ENCODE measurements at regions not wholly inside any gene's neighbourhood (a gene's known extent, or its start where the extent isn't known, plus 50 kb on each side); places are given as distances from the start of the nearest gene placed in this dataset.
"Not testable (repeated sequence)": the region's sequence is repeated elsewhere in the genome, so short reads cannot be mapped to it uniquely, and the experiment has no call there.

DNA sequence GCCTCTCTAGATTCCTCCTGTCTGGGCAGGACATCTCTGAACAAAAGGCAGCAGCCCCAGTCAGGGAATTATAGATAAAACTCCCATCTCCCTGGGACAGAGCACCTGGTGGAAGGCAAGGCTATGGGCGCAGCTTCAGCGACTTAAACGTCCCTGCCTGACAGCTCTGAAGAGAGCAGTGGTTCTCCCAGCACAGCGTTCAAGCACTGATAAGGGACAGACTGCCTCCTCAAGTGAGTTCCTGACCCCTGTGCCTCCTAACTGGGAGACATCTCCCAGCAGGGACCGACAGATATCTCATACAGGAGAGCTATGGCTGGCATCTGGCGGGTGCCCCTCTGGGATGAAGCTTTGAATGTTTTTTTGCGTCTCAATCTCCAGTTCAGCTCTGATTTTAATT lies 262.2 kb downstream of the PARM1 start:
- H3K4me1 Mint-ChIP-seq, result no peaks in the 10 kb centered on the region
- no peak overlapping the region for H3K27ac Mint-ChIP-seq
- H3K4me3 Mint-ChIP-seq, result no peak overlapping the region
- DNase-seq, result no peak
- peaks cover 0 to 2% (median 0%) of the 10 kb centered on the region in 3 donors for H3K27me3 Mint-ChIP-seq (ENCODE audit: low read depth in 3 of 3)
- peaks cover 3 to 14% (median 10%) of the 10 kb centered on the region in 6 donors for H3K9me3 Mint-ChIP-seq
- no peaks in the 10 kb centered on the region for H3K36me3 Mint-ChIP-seq

DNA sequence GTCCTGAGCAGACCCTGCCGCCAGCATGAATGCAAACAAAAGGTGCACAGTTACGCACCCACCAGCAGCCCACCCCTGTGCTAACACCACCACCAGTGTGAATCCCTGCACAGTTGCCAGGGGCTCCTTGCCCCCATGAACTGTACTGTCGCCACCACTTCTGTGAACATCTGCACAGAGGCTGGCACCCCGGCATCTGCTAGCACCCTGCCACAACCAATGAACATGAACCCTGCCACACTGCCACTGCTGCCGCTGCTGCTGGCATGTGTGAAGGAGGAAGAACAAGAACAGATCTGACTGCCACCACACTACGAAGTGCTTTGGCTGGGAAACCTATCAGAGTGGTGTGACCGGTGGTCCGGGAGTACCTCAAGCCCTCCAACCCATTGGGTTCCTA lies 261.3 kb downstream of the PARM1 start:
- DNase-seq, result no peak
- H3K36me3 Mint-ChIP-seq, result no peaks in the 10 kb centered on the region

DNA sequence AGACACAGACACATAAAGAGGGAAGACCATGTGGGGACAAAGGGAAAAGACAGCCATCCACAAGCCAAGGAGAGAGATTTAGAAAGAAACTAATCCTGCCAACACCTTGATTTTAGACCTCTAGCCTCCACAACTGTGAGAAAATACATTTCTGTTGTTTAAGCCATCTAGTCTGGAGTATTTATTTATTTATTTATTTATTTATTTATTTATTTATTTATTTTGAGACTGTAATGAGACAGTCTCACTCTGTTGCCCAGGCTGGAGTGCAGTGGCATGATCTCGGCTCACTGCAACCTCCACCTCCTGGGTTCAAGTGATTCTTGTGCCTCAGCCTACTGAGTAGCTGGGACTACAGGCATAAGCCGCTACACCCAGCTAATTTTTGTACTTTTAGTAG lies 259.3 kb downstream of the PARM1 start:
- not testable (repeated sequence) for H3K36me3 Mint-ChIP-seq; H3K9me3 Mint-ChIP-seq; H3K4me1 Mint-ChIP-seq; H3K27me3 Mint-ChIP-seq (ENCODE audit: low read depth in 3 of 3); H3K4me3 Mint-ChIP-seq; DNase-seq; H3K27ac Mint-ChIP-seq

More for the DNA sequence above, 261.3 kb downstream of the PARM1 start:
- Mint-ChIP-seq H3K9me3 (peaks cover 0 to 13% (median 9%) of the 10 kb centered on the region in 6 donors), H3K4me3 (no peak overlapping the region), H3K27ac (no peak overlapping the region), H3K4me1 (no peaks in the 10 kb centered on the region), H3K27me3 (ENCODE audit: low read depth in 3 of 3) (peaks cover 0 to 2% (median 0%) of the 10 kb centered on the region in 3 donors)

DNA sequence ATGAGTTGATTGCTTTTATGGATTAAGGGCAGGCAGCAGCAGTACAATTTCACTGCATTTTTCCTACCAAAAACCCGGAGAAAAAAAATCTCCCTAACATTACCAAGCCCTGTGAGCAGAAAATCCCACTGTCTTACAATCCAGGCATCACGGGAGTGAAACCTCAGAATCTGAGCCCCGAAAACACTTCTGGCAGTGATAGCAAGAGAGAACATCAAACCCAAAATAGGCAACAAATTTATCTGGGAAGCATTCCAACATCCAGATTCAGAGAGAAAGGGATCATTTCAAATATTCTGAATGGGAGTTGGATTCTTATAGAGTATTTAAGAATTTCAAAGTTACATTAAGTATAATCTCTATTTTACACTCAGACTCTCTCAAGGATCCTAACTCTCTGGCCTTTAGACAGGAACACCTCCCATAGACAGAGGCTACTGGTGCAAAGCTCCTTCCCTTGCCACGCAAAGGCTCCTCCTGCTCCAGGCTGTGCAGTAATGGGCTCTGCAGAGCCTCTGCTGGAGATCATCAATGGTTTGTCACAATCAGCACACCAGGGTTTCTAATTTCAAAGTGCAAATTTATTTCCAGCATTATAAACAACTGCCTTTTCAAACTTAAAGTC lies 256.9 kb downstream of the PARM1 start:
- no peak overlapping the region for H3K4me3 Mint-ChIP-seq
- no peak overlapping the region for H3K27ac Mint-ChIP-seq
- H3K27me3 Mint-ChIP-seq (ENCODE audit: low read depth in 3 of 3), result peaks cover 0 to 2% (median 0%) of the 10 kb centered on the region in 3 donors
- DNase-seq, result no peak
- H3K9me3 Mint-ChIP-seq, result peaks cover 0 to 6% (median 3%) of the 10 kb centered on the region in 6 donors
- H3K4me1 Mint-ChIP-seq, result no peaks in the 10 kb centered on the region
- no peaks in the 10 kb centered on the region for H3K36me3 Mint-ChIP-seq

DNA sequence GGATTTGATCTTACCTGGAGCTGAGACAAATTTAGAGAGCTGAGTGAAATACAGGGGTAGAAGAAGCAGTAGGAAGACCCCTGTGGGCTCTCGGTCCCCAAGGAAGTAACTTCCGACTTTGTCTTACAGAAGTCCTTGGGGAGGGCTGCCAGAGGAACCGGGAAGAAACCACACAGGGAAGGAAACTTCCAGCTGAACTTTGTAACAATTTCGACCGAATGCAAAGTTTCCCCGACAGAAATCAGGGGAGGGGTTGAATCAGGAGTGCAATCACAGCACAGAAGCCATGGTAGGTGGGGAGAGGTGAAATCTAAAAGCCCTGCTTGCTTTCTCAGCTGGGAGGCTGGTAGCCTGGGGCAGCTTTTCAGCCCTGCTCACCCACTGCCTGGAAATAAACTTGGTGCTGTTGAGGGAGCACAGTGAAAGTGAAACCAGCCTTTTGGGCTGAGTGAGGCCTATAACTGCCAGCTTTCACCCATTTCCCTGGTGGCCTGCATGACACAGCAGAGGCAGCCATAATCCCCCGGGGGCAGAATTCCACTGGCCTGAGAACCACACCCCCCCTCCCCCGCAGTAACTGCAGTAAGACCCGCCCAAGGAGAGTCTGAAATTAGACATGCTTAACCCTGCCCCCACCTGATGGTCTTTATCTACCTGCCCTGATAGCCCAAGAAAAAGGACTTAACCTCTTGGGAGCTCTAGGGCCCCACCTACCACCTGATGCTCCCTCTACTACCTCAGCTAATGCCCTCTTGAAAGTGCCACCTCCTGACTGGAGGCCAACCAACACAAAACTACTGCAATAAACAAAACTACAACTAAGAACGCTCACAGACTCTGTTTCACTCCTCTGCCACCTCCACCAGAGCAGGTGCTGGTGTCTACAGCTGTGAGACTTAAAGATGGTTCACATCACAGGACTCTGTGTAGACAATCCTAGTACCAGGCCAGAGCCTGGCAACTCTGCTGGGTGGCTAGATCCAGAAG lies 248.2 kb downstream of the PARM1 start:
- DNase-seq, result no peak
- Mint-ChIP-seq H3K27me3 (ENCODE audit: low read depth in 3 of 3) (no peaks in the 10 kb centered on the region), H3K27ac (no peak overlapping the region), H3K4me1 (no peaks in the 10 kb centered on the region), H3K4me3 (no peak overlapping the region), H3K9me3 (peaks cover 0 to 19% (median 4%) of the 10 kb centered on the region in 6 donors), H3K36me3 (no peaks in the 10 kb centered on the region)

DNA sequence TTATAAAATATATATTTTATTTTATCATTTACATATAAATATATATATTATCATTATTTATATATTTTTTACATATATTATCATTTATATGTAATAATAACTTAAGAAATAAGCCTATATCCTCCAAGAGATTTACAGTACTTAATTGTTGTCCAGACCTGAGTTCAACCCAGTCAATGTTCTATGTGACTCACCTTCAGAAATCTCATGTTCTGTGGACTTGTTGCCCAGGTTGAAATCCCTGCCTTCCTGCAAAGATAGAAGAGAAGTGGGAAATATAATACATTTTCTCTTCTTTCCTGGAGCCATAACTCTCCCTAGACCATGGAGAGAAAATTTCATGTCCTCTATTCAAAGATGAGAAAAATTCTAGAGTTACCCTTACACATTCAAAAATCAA lies 247.3 kb downstream of the PARM1 start:
- H3K4me3 Mint-ChIP-seq, result no peak overlapping the region

DNA sequence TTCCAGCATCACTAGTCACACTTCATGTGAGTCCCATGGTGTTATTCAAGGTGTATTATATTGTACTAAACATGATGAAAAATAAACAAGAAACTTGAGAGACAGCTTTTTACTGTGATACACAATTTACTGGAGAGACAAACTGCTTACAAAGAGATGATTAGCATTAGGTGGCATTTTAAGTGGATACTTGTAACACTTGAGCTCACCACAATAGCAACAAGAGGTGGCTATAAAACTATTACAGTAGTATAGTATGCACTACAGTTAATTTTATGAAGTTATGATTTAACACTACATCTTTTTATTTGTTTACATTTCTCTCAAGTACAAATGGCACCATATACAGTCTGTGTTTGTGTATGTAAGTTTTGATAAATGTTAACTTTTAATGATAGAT lies 246.6 kb downstream of the PARM1 start:
- no peaks in the 10 kb centered on the region for H3K36me3 Mint-ChIP-seq
- H3K27ac Mint-ChIP-seq, result no peak overlapping the region
- peaks cover 0 to 19% (median 4%) of the 10 kb centered on the region in 6 donors for H3K9me3 Mint-ChIP-seq
- DNase-seq, result no peak
- no peaks in the 10 kb centered on the region for H3K4me1 Mint-ChIP-seq
- no peak overlapping the region for H3K4me3 Mint-ChIP-seq
- H3K27me3 Mint-ChIP-seq (ENCODE audit: low read depth in 3 of 3), result no peaks in the 10 kb centered on the region

More for the DNA sequence above, 247.3 kb downstream of the PARM1 start:
- no peak for DNase-seq
- H3K27ac Mint-ChIP-seq, result no peak overlapping the region
- no peaks in the 10 kb centered on the region for H3K27me3 Mint-ChIP-seq (ENCODE audit: low read depth in 3 of 3)
- no peaks in the 10 kb centered on the region for H3K36me3 Mint-ChIP-seq
- H3K4me1 Mint-ChIP-seq, result no peaks in the 10 kb centered on the region
- peaks cover 0 to 19% (median 4%) of the 10 kb centered on the region in 6 donors for H3K9me3 Mint-ChIP-seq

DNA sequence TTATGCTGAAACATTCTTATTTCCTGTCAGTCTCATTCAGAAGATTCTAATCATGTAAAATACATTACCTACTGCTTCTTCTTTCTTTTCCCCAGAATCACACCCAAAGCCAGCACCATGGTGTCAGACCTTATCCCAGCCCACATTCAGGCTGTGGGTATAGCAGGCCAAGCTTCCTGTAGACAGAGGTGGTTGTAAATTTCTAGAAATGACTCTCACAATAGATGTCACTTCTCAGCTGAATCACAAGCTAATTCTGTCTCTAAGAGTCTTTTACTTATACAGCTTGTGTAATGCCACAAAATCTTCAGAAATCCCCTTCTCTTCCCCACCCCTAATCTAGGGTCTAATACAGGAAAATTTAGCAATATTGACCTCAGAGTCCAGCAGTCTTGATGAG lies 239.6 kb downstream of the PARM1 start:
- Mint-ChIP-seq H3K9me3 (peaks cover 0 to 7% (median 0%) of the 10 kb centered on the region in 6 donors), H3K4me1 (no peaks in the 10 kb centered on the region), H3K4me3 (no peak overlapping the region), H3K27ac (no peak overlapping the region), H3K27me3 (ENCODE audit: low read depth in 3 of 3) (peaks cover 0 to 4% (median 0%) of the 10 kb centered on the region in 3 donors), H3K36me3 (no peaks in the 10 kb centered on the region)
- DNase-seq, result no peak

DNA sequence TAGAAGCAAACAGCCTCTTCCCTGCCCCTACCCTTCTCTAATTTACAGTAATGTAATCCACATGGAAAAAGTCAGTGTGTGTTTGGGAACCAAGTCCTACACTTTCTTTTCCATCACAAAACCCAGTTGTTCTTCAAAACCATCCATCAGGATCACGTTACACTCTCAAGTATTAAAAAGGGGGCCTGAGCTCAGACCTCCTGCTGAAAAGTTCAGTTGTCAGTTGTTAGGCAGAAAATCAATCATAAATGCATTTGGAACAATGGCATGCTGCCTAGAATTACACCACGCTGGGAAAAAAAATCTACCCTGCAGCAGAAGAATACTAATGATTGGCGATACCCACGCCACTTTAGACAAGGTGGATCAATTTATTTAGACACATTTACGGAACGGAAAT lies 236.5 kb downstream of the PARM1 start:
- H3K36me3 Mint-ChIP-seq, result no peaks in the 10 kb centered on the region
- no peak overlapping the region for H3K4me3 Mint-ChIP-seq
- DNase-seq, result no peak
- H3K27ac Mint-ChIP-seq, result no peak overlapping the region
- H3K4me1 Mint-ChIP-seq, result no peaks in the 10 kb centered on the region
- peaks cover 0 to 20% (median 4%) of the 10 kb centered on the region in 6 donors for H3K9me3 Mint-ChIP-seq
- H3K27me3 Mint-ChIP-seq (ENCODE audit: low read depth in 3 of 3), result peaks cover 0 to 4% (median 0%) of the 10 kb centered on the region in 3 donors

DNA sequence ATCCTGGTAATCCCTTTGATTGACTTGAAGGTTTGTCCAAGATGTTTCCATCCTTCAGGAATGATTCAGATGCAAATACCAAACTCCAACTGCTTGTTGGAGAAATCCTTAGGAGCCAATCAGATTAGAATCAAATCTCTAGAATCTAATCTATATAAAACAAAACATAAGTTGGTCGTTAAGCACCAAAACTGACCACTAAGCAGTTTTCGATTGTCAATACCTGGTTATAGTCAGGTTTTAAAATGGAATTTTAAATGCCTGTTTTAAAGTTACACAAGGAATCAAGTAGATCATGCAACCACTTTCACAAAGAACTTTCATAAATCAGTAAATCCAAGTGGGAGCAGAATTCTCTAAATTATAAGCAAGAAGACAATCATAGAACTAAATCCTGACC lies 236.1 kb downstream of the PARM1 start:
- Mint-ChIP-seq H3K27me3 (ENCODE audit: low read depth in 3 of 3) (peaks cover 0 to 4% (median 0%) of the 10 kb centered on the region in 3 donors), H3K4me1 (no peaks in the 10 kb centered on the region), H3K4me3 (no peak overlapping the region), H3K36me3 (no peaks in the 10 kb centered on the region), H3K27ac (no peak overlapping the region), H3K9me3 (peaks cover 0 to 20% (median 4%) of the 10 kb centered on the region in 6 donors)
- DNase-seq, result no peak

DNA sequence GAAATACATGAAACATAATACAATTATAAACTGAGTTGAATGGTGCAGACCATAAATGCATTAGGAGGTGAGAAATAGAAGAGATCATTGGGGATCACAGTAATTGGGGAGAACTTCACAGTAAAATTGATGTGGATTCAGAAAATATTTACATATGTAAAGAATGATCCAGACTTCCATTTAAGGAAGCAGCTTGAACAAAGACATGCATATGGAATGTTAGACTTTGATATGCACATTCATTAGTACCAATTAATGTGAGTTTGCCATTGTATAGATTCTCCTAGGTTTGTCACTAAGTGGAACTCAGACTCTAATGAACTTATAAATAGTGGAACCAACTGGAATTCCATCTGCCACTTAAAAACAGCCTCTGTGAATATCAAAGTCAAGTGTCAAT lies 235.6 kb downstream of the PARM1 start:
- Mint-ChIP-seq H3K4me1 (no peaks in the 10 kb centered on the region), H3K4me3 (no peak overlapping the region), H3K27ac (no peak overlapping the region), H3K9me3 (peaks cover 0 to 20% (median 6%) of the 10 kb centered on the region in 6 donors), H3K36me3 (no peaks in the 10 kb centered on the region), H3K27me3 (ENCODE audit: low read depth in 3 of 3) (peaks cover 0 to 4% (median 0%) of the 10 kb centered on the region in 3 donors)
- no peak for DNase-seq

DNA sequence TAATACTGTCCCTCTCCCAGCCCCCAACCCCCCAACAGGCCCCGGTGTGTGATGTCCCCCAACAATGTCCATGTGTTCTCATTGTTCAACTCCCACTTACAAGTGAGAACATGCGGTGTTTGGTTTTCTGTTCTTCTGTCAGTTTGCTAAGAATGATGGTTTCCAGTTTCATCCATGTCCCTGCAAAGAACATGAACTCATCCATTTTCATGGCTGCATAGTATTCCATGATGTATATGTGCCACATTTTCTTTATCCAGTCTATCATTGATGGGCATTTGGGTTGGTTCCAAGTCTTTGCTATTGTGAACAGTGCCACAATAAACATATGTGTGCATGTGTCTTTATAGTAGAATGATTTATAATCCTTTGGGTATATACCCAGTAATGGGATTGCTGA lies 232.2 kb downstream of the PARM1 start:
- not testable (repeated sequence) for H3K27ac Mint-ChIP-seq; H3K27me3 Mint-ChIP-seq (ENCODE audit: low read depth in 3 of 3); H3K36me3 Mint-ChIP-seq

DNA sequence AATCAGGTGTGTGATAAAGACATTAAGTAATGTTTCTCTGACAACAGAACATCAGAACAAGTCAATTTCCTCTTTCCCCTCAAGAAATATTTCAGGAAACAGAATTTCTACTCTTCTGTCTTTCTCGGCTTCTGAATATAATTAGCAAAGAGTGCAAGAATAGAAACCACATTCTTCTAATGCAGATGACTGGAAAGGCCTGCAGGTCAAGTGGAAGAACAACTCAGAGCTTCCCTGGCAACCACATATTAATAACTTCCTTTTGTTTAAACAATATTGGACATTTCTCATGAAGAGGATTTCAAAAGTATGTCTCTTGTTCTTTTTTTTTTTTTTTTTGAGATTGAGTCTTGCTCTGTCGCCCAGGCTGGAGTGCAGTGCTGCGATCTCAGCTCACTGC lies 225.5 kb downstream of the PARM1 start:
- no peak for DNase-seq
- peaks cover 0 to 4% (median 0%) of the 10 kb centered on the region in 3 donors for H3K36me3 Mint-ChIP-seq
- no peaks in the 10 kb centered on the region for H3K27me3 Mint-ChIP-seq (ENCODE audit: low read depth in 3 of 3)
- H3K9me3 Mint-ChIP-seq, result peaks cover 12 to 28% (median 15%) of the 10 kb centered on the region in 6 donors
- H3K27ac Mint-ChIP-seq, result no peak overlapping the region
- H3K4me1 Mint-ChIP-seq, result no peaks in the 10 kb centered on the region
- H3K4me3 Mint-ChIP-seq, result no peak overlapping the region

More for the DNA sequence above, 232.2 kb downstream of the PARM1 start:
- not testable (repeated sequence) for H3K4me1 Mint-ChIP-seq, DNase-seq, H3K4me3 Mint-ChIP-seq
- H3K9me3 Mint-ChIP-seq, result peaks cover 0 to 20% (median 5%) of the 10 kb centered on the region in 6 donors

DNA sequence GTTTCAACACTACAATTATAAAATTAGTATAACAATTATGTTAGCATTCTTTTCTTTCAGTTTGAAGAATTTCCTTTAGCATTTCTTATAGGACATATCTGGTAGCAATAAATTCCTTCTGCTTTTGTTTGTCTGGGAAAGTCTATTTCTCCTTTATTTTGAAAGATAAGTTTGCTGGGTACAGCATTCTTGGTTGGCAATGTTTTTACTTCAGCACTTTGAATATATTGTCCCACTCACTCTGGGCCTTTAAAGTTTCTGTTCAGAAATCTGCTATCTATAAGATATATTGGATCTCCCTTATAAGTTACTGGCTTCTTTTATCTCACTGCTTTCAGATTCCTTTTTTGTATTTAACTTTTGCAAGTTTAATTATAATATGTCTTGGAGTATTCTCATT lies 222.1 kb downstream of the PARM1 start:
- Mint-ChIP-seq H3K9me3 (peaks cover 14 to 28% (median 18%) of the 10 kb centered on the region in 6 donors), H3K4me3 (no peak overlapping the region), H3K27me3 (ENCODE audit: low read depth in 3 of 3) (no peaks in the 10 kb centered on the region), H3K27ac (no peak overlapping the region), H3K4me1 (no peaks in the 10 kb centered on the region), H3K36me3 (peaks cover 0 to 4% (median 0%) of the 10 kb centered on the region in 3 donors)
- no peak for DNase-seq
